Chondrocyte (in vitro differentiated cells): ENCODE measurements at regions not wholly inside any gene's neighbourhood (a gene's known extent, or its start where the extent isn't known, plus 50 kb on each side); places are given as distances from the start of the nearest gene placed in this dataset.

Experiments
- DNase-seq: peaks from one replicate; pipeline ENCODE4 v3.0.0; 2021; ENCODE audit warnings: mixed read lengths, low spot score
- H3K27ac Mint-ChIP-seq: one replicate; pipeline ENCODE4 v1.8.0; 2021; ENCODE audit warnings: mild to moderate bottlenecking, moderate library complexity, mixed read lengths; ENCODE audit not compliant: unreplicated experiment
- H3K27me3 Mint-ChIP-seq: 2 replicates; pipeline ENCODE4 v1.8.0; 2021; ENCODE audit warnings: low read depth, mixed read lengths
- H3K36me3 Mint-ChIP-seq: 2 replicates; pipeline ENCODE4 v1.8.0; 2021; ENCODE audit warnings: low read depth, mixed read lengths
- H3K4me1 Mint-ChIP-seq: 2 replicates; pipeline ENCODE4 v1.8.0; 2021; ENCODE audit warnings: low read depth, mild to moderate bottlenecking, mixed read lengths
- H3K4me3 Mint-ChIP-seq: one replicate; pipeline ENCODE4 v1.8.0; 2021; ENCODE audit warnings: mild to moderate bottlenecking, moderate library complexity, mixed read lengths; ENCODE audit not compliant: unreplicated experiment
- H3K9me3 Mint-ChIP-seq: 2 replicates; pipeline ENCODE4 v1.8.0; 2021; ENCODE audit warnings: low read depth, mixed read lengths
- TF ChIP-seq, protein P1 (sequence below): fragments of 200-600 bp; sonication (generic); IDR thresholded peaks from 2 replicates; pipeline ENCODE4 v1.5.0; 2021; ENCODE audit warnings: antibody characterized with exemption, mild to moderate bottlenecking, moderate library complexity

DNA sequence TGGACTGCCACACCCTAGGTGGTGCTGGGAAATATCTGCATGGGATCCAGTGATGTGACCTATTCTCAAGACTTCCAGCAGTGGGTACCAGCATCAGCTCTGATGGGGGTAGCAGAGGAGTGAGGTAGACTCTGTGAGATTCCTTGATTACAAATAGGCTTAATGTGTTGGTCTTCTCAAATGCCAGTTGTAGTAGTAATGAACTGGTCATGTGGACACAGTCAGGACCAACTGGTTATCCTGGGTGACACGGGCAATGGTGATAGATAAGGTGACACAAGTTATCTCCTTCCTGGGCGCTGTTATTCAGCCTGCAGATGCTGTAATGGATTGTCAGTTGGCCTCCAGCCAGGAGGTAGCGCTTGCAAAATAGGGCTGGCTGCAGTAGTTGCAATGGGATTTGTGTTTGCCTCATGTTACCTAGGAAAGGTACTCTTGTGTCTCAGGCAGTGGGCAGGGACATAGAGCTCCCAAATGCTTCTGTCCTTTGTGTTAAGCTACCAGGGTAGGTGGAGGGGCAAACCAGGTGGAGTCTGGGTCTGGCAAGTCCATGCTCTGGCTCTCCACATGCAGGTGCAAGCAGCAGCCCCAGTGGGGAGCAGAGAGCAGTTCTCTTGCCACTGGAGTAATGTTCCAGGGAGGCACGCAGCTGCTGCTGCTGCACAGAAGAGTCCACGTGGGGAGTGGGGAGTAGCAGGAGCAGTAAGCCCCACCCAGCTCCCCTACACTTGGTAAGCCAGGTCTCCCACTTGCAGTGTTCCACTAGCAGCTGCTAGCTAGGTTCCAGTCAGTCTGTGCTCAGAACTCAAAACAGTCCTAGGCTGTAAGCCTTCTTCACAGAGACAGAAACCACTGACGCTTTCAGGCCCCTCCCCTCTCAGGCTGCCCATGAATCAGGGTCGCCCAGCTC, 505.4 kb upstream of the DDX18 start:
- Mint-ChIP-seq H3K27me3 (peaks cover 8% of the 10 kb centered on the region), H3K27ac (no peak overlapping the region), H3K36me3 (no peaks in the 10 kb centered on the region), H3K9me3 (no peaks in the 10 kb centered on the region), H3K4me1 (no peaks in the 10 kb centered on the region), H3K4me3 (no peak overlapping the region)
- TF ChIP-seq, protein P1, sequence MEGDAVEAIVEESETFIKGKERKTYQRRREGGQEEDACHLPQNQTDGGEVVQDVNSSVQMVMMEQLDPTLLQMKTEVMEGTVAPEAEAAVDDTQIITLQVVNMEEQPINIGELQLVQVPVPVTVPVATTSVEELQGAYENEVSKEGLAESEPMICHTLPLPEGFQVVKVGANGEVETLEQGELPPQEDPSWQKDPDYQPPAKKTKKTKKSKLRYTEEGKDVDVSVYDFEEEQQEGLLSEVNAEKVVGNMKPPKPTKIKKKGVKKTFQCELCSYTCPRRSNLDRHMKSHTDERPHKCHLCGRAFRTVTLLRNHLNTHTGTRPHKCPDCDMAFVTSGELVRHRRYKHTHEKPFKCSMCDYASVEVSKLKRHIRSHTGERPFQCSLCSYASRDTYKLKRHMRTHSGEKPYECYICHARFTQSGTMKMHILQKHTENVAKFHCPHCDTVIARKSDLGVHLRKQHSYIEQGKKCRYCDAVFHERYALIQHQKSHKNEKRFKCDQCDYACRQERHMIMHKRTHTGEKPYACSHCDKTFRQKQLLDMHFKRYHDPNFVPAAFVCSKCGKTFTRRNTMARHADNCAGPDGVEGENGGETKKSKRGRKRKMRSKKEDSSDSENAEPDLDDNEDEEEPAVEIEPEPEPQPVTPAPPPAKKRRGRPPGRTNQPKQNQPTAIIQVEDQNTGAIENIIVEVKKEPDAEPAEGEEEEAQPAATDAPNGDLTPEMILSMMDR, result no peak
- no peak for DNase-seq

DNA sequence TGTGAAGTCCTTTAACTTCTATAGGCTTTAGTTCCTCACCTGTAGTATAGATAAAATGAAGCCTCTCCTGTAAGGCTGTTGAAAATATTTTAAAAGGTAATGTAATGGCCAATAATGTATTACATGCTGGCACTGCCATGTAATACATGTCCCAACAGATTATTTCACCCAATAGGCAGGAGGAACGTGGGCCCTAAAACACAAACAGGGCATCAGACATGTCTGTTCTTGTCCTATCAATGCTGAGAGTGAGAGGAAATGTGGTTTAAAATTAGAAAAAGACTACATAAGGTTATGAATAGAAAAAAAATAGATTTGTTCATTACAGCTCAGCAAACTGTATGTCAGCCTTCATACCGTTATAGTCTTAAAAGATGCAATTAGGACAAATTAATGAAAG, 492.7 kb upstream of the DDX18 start:
- H3K4me3 Mint-ChIP-seq, result no peak overlapping the region
- no peaks in the 10 kb centered on the region for H3K9me3 Mint-ChIP-seq
- H3K4me1 Mint-ChIP-seq, result no peaks in the 10 kb centered on the region
- DNase-seq, result no peak
- peaks cover 10% of the 10 kb centered on the region for H3K27me3 Mint-ChIP-seq
- TF ChIP-seq, protein P1, result no peak
- H3K36me3 Mint-ChIP-seq, result no peaks in the 10 kb centered on the region
- no peak overlapping the region for H3K27ac Mint-ChIP-seq

DNA sequence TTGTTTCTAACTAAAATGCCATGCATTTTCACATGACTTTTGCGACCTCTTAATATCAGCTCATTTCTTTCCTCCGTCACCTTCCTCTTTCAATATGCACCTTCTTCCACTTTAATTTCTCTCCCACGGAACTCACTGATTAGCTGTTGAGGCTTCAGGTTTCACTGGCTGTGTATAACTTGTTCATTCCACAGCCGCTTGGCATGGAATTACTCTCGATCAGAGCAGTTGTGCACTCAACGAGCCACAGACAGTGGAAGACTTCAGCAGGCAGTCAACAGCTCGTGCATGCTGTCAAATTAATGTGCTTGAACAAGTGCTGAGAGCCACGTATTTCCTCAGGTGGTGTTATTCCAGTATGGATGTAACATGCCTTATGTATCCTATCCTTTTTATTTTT, 491.2 kb upstream of the DDX18 start:
- no peak overlapping the region for H3K4me3 Mint-ChIP-seq
- no peaks in the 10 kb centered on the region for H3K9me3 Mint-ChIP-seq
- H3K27me3 Mint-ChIP-seq, result peaks cover 10% of the 10 kb centered on the region
- no peak overlapping the region for H3K27ac Mint-ChIP-seq
- H3K36me3 Mint-ChIP-seq, result no peaks in the 10 kb centered on the region
- no peak for DNase-seq
- TF ChIP-seq, protein P1, result no peak
- H3K4me1 Mint-ChIP-seq, result no peaks in the 10 kb centered on the region

DNA sequence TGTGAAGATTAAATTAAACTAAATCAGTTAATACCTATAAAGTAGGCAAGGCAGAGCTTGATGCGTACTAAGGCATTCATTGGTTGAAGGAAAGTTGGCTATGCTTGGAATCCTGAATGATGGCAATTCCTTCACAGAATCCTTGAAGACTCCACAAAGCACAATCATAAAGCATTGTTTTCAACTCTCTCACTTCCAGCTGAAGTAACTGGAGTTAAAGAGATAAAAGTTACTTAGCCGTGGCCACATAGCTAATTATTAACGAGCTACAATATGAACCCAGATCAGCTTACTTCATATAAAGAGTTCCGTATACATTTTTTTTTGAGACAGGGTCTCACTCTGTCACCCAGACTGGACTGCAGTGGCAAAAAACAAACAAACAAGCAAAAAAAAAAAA, 483.9 kb upstream of the DDX18 start:
- peaks cover 4% of the 10 kb centered on the region for H3K27me3 Mint-ChIP-seq
- no peaks in the 10 kb centered on the region for H3K4me1 Mint-ChIP-seq
- no peak for DNase-seq
- no peak overlapping the region for H3K27ac Mint-ChIP-seq
- no peaks in the 10 kb centered on the region for H3K9me3 Mint-ChIP-seq
- TF ChIP-seq, protein P1, result no peak
- H3K36me3 Mint-ChIP-seq, result no peaks in the 10 kb centered on the region
- H3K4me3 Mint-ChIP-seq, result no peak overlapping the region

DNA sequence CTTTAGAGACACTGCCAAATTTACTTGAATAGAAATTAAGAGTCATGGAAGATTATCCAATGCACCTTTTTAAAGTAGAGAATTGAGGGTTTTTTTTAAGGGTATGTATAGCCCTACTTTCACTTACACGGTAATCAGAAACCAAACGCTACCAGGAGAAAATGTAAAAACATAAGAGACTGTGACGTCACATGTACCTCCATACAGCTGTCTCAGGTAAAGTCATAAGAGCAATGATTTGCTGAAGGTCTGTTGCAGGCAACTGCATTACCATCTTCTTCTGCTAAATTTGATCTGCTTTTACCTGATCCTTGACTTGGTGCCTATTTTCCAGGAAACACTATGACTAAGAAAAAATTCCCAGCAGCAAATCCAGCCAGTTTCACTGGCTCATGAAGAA, 478.5 kb upstream of the DDX18 start:
- H3K4me3 Mint-ChIP-seq, result no peak overlapping the region
- H3K9me3 Mint-ChIP-seq, result no peaks in the 10 kb centered on the region
- DNase-seq, result no peak
- TF ChIP-seq, protein P1, result no peak
- no peak overlapping the region for H3K27ac Mint-ChIP-seq
- H3K27me3 Mint-ChIP-seq, result no peaks in the 10 kb centered on the region
- no peaks in the 10 kb centered on the region for H3K4me1 Mint-ChIP-seq
- H3K36me3 Mint-ChIP-seq, result no peaks in the 10 kb centered on the region
